ENCODE measurements at regions not wholly inside any gene's neighbourhood (a gene's known extent, or its start where the extent isn't known, plus 50 kb on each side); places are given as distances from the start of the nearest gene placed in this dataset.

DNA sequence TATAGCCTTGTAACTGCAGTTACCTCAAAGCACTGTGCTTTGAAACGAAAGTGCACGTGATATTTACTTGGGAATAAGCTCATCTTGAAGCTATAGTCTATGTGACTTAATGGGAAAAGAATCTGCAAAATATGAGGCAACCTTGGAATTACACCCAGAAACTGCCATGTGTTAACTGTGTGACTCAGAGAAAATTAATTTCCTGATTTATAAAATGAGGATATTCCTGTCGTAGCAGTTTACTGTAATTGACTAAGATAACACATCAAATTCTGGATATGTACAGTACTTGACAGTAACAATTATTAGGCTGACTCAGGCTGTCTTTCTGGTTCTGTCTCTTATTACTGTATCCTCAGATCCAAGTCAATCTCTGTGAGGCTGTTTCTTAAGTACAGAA lies 1079.9 kb upstream of the ACO1 start:
- H4K91ac ChIP-seq (replicated peaks; ENCODE audit: insufficient read length, low read length) = no peak overlapping the region
- POLR2A ChIA-PET (ENCODE audit: partially characterized antibody) = no interaction called here
- no peak for DNase-seq (ENCODE audit: low read depth in 1 of 2, low spot score in 2 of 2)
- H3K36me3 ChIP-seq (ENCODE audit: control insufficient read depth in 2 of 4, insufficient read depth in 4 of 4, low read length in 3 of 4) = no peaks in the 10 kb centered on the region
- H3K18ac ChIP-seq (ENCODE audit: extremely low read depth, low read length) = no peak overlapping the region
- H3K23me2 ChIP-seq (ENCODE audit: low read depth, low read length) = no peaks in the 10 kb centered on the region
- no peaks in the 10 kb centered on the region for H4K20me1 ChIP-seq (replicated peaks in 1 of 2; ENCODE audit: control insufficient read depth in 1 of 2, insufficient read depth in 2 of 2, low read length in 2 of 2)
- H3K4ac ChIP-seq (replicated peaks; ENCODE audit: insufficient read length, low read depth, low read length) = no peak overlapping the region
- H2AFZ ChIP-seq (ENCODE audit: low read length) = no peak overlapping the region
- H4K5ac ChIP-seq (ENCODE audit: insufficient read length, low read depth, low read length) = no peak overlapping the region
- no peaks in the 10 kb centered on the region for H3K27me3 ChIP-seq (replicated peaks in 1 of 4; ENCODE audit: control insufficient read depth in 3 of 4, extremely low read depth in 1 of 4, insufficient read depth in 3 of 4, low read length in 3 of 4)
- no peak overlapping the region for H2BK15ac ChIP-seq (ENCODE audit: low read length)
- WGBS, 2 experiments (ENCODE audit: extremely low coverage in 1 of 2, insufficient coverage in 1 of 2, insufficient read length in 1 of 2, insufficient replicate concordance in 2 of 2, low coverage in 1 of 2, low lambda C conversion rate in 2 of 2, missing lambda C conversion rate in 1 of 2) = 92% methylated on average over 3 of the region's 3 CpGs; no CpG with 5 or more reads in 1 of the 2 experiments
- no peak overlapping the region for H4K8ac ChIP-seq (ENCODE audit: extremely low read depth, insufficient read depth, low read length)
- H3K23ac ChIP-seq (ENCODE audit: insufficient read length) = no peak overlapping the region
- no peak overlapping the region for H3K14ac ChIP-seq (ENCODE audit: insufficient read length)
- no peak for FAIRE-seq
- H3K4me1 ChIP-seq (replicated peaks in 1 of 4; ENCODE audit: control insufficient read depth in 3 of 4, insufficient read depth in 4 of 4, low read length in 3 of 4) = no peaks in the 10 kb centered on the region
- H3K4me2 ChIP-seq (ENCODE audit: insufficient read depth in 1 of 2, low read depth in 2 of 2, low read length in 2 of 2) = no peak overlapping the region
- no peak overlapping the region for H2BK120ac ChIP-seq (replicated peaks; ENCODE audit: low read depth, low read length)
- H2AK5ac ChIP-seq (ENCODE audit: low read depth, low read length) = no peak overlapping the region
- no peak overlapping the region for H2BK12ac ChIP-seq (ENCODE audit: low read depth, low read length)
- H3K79me2 ChIP-seq (ENCODE audit: control insufficient read depth in 1 of 2, insufficient read depth in 2 of 2, low read length in 2 of 2) = no peaks in the 10 kb centered on the region
- no peak overlapping the region for H2BK20ac ChIP-seq (ENCODE audit: low read length)
- H3K79me1 ChIP-seq (ENCODE audit: low read depth, low read length) = no peaks in the 10 kb centered on the region
- H3K9me3 ChIP-seq (ENCODE audit: insufficient read depth in 2 of 2, low read depth in 1 of 2, low read length in 1 of 2) = no peaks in the 10 kb centered on the region
- H3K56ac ChIP-seq (replicated peaks; ENCODE audit: insufficient read length, low read depth, low read length) = no peak overlapping the region
- H3K27ac ChIP-seq (ENCODE audit: low read depth, low read length) = no peak overlapping the region
- H3K4me3 ChIP-seq (ENCODE audit: extremely low read depth in 1 of 4, insufficient read depth in 2 of 4, low read depth in 3 of 4, low read length in 4 of 4) = no peak overlapping the region
- CTCF ChIA-PET (ENCODE audit: partially characterized antibody) = interaction anchor here (0.6 to 2.1 kb wide), 4 partner anchors 8 to 165 kb away, joined by 3 to 7 read pairs (median 5); no protein-coding TSS in a partner anchor
- no peak overlapping the region for H3K9ac ChIP-seq (replicated peaks in 1 of 4; ENCODE audit: extremely low read depth in 1 of 4, low read depth in 3 of 4, low read length in 3 of 4)
- no peak overlapping the region for H2BK5ac ChIP-seq (ENCODE audit: low read depth, low read length)
- no peak for TF ChIP-seq SIX5 (IDR thresholded peaks at IDR 0.05; ENCODE audit: low read depth, low read length)
- TF ChIP-seq TAF1 (IDR thresholded peaks at IDR 0.05; ENCODE audit: low read depth, low read length) = no peak
- TF ChIP-seq, protein P1, sequence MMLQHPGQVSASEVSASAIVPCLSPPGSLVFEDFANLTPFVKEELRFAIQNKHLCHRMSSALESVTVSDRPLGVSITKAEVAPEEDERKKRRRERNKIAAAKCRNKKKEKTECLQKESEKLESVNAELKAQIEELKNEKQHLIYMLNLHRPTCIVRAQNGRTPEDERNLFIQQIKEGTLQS (IDR thresholded peaks at IDR 0.05; ENCODE audit: insufficient read depth, low read depth, low read length) = no peak
- TF ChIP-seq KDM5A (IDR thresholded peaks at IDR 0.05; ENCODE audit: low read length) = no peak
- no peak for TF ChIP-seq SP4 (IDR thresholded peaks at IDR 0.05; ENCODE audit: low read length)
- TF ChIP-seq SIN3A (conservative IDR thresholded peaks at IDR 0.05 in 1 of 2, IDR thresholded peaks at IDR 0.05 in 1 of 2; ENCODE audit: low read depth in 1 of 2, low read length in 2 of 2) = no peak
- no peak for TF ChIP-seq FOSL1 (IDR thresholded peaks at IDR 0.05; ENCODE audit: insufficient read depth, low read depth, low read length)
- no peak for TF ChIP-seq CHD2 (IDR thresholded peaks at IDR 0.05; ENCODE audit: low read length)
- TF ChIP-seq, protein P2, sequence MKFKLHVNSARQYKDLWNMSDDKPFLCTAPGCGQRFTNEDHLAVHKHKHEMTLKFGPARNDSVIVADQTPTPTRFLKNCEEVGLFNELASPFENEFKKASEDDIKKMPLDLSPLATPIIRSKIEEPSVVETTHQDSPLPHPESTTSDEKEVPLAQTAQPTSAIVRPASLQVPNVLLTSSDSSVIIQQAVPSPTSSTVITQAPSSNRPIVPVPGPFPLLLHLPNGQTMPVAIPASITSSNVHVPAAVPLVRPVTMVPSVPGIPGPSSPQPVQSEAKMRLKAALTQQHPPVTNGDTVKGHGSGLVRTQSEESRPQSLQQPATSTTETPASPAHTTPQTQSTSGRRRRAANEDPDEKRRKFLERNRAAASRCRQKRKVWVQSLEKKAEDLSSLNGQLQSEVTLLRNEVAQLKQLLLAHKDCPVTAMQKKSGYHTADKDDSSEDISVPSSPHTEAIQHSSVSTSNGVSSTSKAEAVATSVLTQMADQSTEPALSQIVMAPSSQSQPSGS (IDR thresholded peaks at IDR 0.05; ENCODE audit: low read length) = no peak
- no peak for TF ChIP-seq CHD1 (IDR thresholded peaks at IDR 0.05; ENCODE audit: low read depth, low read length)
- TF ChIP-seq, protein P3, sequence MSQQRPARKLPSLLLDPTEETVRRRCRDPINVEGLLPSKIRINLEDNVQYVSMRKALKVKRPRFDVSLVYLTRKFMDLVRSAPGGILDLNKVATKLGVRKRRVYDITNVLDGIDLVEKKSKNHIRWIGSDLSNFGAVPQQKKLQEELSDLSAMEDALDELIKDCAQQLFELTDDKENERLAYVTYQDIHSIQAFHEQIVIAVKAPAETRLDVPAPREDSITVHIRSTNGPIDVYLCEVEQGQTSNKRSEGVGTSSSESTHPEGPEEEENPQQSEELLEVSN (IDR thresholded peaks at IDR 0.05) = no peak
- no peak for TF ChIP-seq GABPA (IDR thresholded peaks at IDR 0.05; ENCODE audit: borderline replicate concordance, insufficient read depth, low read length)
